SK-N-SH (cell line): ENCODE measurements at regions not wholly inside any gene's neighbourhood (a gene's known extent, or its start where the extent isn't known, plus 50 kb on each side); places are given as distances from the start of the nearest gene placed in this dataset.

ENCODE experiments used
- CTCF ChIA-PET: fragments of 300-600, 350-600 bp; formaldehyde crosslinking; extraction: SDS; loops from one replicate; lab custom pipeline; 2021; lab: Yijun Ruan, JAX
- POLR2A ChIA-PET: fragments of 350-600 bp; sonication (Branson Sonifier 250); formaldehyde crosslinking; extraction: SDS; loops from one replicate; lab custom pipeline; 2020; ENCODE audit warnings: antibody characterized with exemption, inconsistent platforms; lab: Yijun Ruan, JAX
- DNase-seq: peaks from one replicate; pipeline ENCODE4 v3.0.0; 2012
- H2AFZ ChIP-seq: fragments of 200-600 bp; sonication (generic); 2 replicates; pipeline ENCODE4 v1.8.1; 2016; ENCODE audit warnings: antibody characterized with exemption, mild to moderate bottlenecking, low read depth
- H3F3A ChIP-seq: fragments of 200-600 bp; sonication (generic); replicated peaks from 2 replicates; pipeline ENCODE3; 2016; ENCODE audit warnings: antibody characterized with exemption, mild to moderate bottlenecking; ENCODE audit not compliant: insufficient read depth
- H3K27ac ChIP-seq, 2 experiments: fragments of 200-500 bp in 1 of 2; fragments of 200-600 bp in 1 of 2; sonication (Bioruptor generic) in 1 of 2; sonication (generic), shearing (Covaris generic) in 1 of 2; 2 replicates each; pipeline versions ENCODE4 v1.5.1 to v1.6.1; 2014 to 2016; ENCODE audit warnings: low read depth in 2 of 2, inconsistent platforms in 1 of 2, low read length in 1 of 2, mild to moderate bottlenecking in 1 of 2, mixed read lengths in 1 of 2
- H3K27me3 ChIP-seq: fragments of 200-600 bp; sonication (generic), shearing (Covaris generic); 2 replicates; pipeline ENCODE4 v1.6.1; 2016; ENCODE audit warnings: mixed run types; ENCODE audit not compliant: insufficient read depth
- H3K36me3 ChIP-seq, 2 experiments: fragments of 200-500 bp in 1 of 2; fragments of 200-600 bp in 1 of 2; sonication (Bioruptor generic) in 1 of 2; sonication (generic) in 1 of 2; replicated peaks in 1 of 2; 2 replicates each; pipeline versions ENCODE3 to v1.5.1; 2014 to 2016; ENCODE audit warnings: low read length in 1 of 2, mild to moderate bottlenecking in 1 of 2; ENCODE audit not compliant: insufficient read depth in 2 of 2, control insufficient read depth in 1 of 2
- H3K4me1 ChIP-seq, 2 experiments: fragments of 200-500 bp in 1 of 2; fragments of 200-600 bp in 1 of 2; sonication (Bioruptor generic) in 1 of 2; sonication (generic), shearing (Covaris generic) in 1 of 2; 2 replicates each; pipeline versions ENCODE4 v1.5.1 to v1.6.1; 2014 to 2016; ENCODE audit warnings: low read depth in 1 of 2, low read length in 1 of 2, mixed run types in 1 of 2; ENCODE audit not compliant: insufficient read depth in 2 of 2, control insufficient read depth in 1 of 2
- H3K4me2 ChIP-seq: fragments of 200-600 bp; sonication (generic), shearing (Covaris generic); 2 replicates; pipeline ENCODE4 v1.6.1; 2017; ENCODE audit warnings: mixed run types
- H3K4me3 ChIP-seq, 2 experiments: fragments of 200-500 bp in 1 of 2; fragments of 200-600 bp in 1 of 2; sonication (Bioruptor generic) in 1 of 2; sonication (generic), shearing (Covaris generic) in 1 of 2; 2 replicates each; pipeline versions ENCODE4 v1.5.1 to v1.8.1; 2014 to 2016; ENCODE audit warnings: low read depth in 2 of 2, inconsistent platforms in 1 of 2, low read length in 1 of 2, mild to moderate bottlenecking in 1 of 2, mixed read lengths in 1 of 2, moderate library complexity in 1 of 2
- H3K79me2 ChIP-seq: fragments of 200-600 bp; sonication (generic); 2 replicates; pipeline ENCODE4 v1.8.1; 2017; ENCODE audit warnings: mild to moderate bottlenecking; ENCODE audit not compliant: insufficient read depth
- H3K9ac ChIP-seq: fragments of 200-600 bp; sonication (generic); 2 replicates; pipeline ENCODE4 v1.6.1; 2017; ENCODE audit warnings: mixed run types
- H3K9me2 ChIP-seq: fragments of 200-600 bp; sonication (generic); 2 replicates; pipeline ENCODE4 v1.6.1; 2017; ENCODE audit warnings: mixed run types
- H3K9me3 ChIP-seq: fragments of 200-600 bp; sonication (generic); 2 replicates; pipeline ENCODE4 v1.6.1; 2017; ENCODE audit warnings: mixed run types, mild to moderate bottlenecking, moderate library complexity
- H4K20me1 ChIP-seq: fragments of 200-600 bp; sonication (generic); 2 replicates; pipeline ENCODE4 v1.6.1; 2017; ENCODE audit warnings: mild to moderate bottlenecking, mixed run types; ENCODE audit not compliant: insufficient read depth
- EP300 ChIP-seq, 2 experiments: IDR thresholded peaks; 2 replicates each; pipeline versions ENCODE4 v1.4.0 to v1.6.1; 2012; ENCODE audit warnings: borderline replicate concordance in 1 of 2, low read depth in 1 of 2, low read length in 1 of 2
- FOSL2 ChIP-seq: IDR thresholded peaks from 2 replicates; pipeline ENCODE4 v1.4.0; 2012; ENCODE audit warnings: low read depth, mild to moderate bottlenecking, moderate library complexity, borderline replicate concordance
- JUND ChIP-seq: IDR thresholded peaks from 2 replicates; pipeline ENCODE4 v1.4.0; 2012
- RAD21 ChIP-seq: IDR thresholded peaks from 2 replicates; pipeline ENCODE4 v1.6.1; 2012; ENCODE audit warnings: mild to moderate bottlenecking, low read length
- RFX5 ChIP-seq: IDR thresholded peaks from 2 replicates; pipeline ENCODE4 v1.6.1; 2012; ENCODE audit warnings: mild to moderate bottlenecking, improper control_type of control experiment, low read length
- RXRA ChIP-seq: IDR thresholded peaks from 2 replicates; pipeline ENCODE4 v1.4.0; 2012; ENCODE audit warnings: low read depth, mild to moderate bottlenecking, borderline replicate concordance
- SIN3A ChIP-seq: IDR thresholded peaks from 2 replicates; pipeline ENCODE4 v1.6.1; 2012; ENCODE audit warnings: low read depth, mild to moderate bottlenecking, low read length, moderate library complexity, borderline replicate concordance
- TCF12 ChIP-seq: IDR thresholded peaks from 2 replicates; pipeline ENCODE4 v1.4.0; 2012
- WGBS: methylation state at CpG from one replicate; pipeline ENCODE4 v1.1.6; 2017; ENCODE audit warnings: low lambda C conversion rate; 5-methylcytosine and 5-hydroxymethylcytosine counted together
- TF ChIP-seq, protein P1 (sequence below): IDR thresholded peaks from 2 replicates; pipeline ENCODE4; 2012
- TF ChIP-seq, protein P2 (sequence below): fragments of 200-600 bp; sonication (generic); IDR thresholded peaks from 2 replicates; pipeline ENCODE4 v1.6.1; 2017; ENCODE audit warnings: antibody characterized with exemption, mild to moderate bottlenecking, moderate library complexity

DNA sequence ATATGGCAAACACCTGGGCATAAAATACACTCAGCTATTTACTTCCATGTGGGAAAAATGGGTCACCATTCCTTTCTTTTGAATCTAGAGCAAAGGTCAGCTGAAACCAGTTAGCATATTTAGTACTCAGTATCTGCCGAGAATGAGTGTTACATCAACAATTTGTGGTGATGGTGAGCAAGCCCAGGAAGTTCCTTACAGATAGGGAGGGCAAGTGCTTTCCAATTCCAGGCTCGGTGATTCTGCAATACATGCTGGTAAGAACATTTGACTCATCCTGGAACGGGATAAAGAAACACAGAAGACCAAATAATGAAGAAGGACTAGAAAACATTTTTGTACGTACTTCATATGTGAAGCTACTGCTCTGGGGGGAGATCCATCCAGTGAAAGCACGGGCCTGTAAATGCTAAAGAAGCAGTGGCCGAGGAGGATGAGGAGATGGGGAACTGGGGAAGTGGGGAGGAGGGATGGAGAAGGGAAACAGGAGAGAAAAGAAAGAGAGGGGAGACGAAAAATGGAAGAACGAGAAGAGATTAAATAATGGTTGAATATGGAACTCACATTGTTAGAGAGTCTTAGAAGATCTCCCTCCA lies 251.9 kb downstream of the TTC32 start:
- H3K4me3 ChIP-seq: no peak overlapping the region
- H4K20me1 ChIP-seq: no peaks in the 10 kb centered on the region
- H2AFZ ChIP-seq: no peak overlapping the region
- H3K36me3 ChIP-seq: no peaks in the 10 kb centered on the region
- peaks cover 0 to 6% of the 10 kb centered on the region in 2 experiments; a peak in 1 of 4 replicates for H3K4me1 ChIP-seq
- TF ChIP-seq JUND (0 out of 2 replicates have a peak, but pooled peaks have one; percentile 11), RAD21 (no peak), TCF12 (peak; percentile 38; the same call in 1 of the 2 replicates), RFX5 (no peak), FOSL2 (peak; percentile 36), EP300 (IDR thresholded peaks at IDR 0.05; ENCODE audit: borderline replicate concordance in 1 of 2, low read depth in 1 of 2, low read length in 1 of 2) (0 out of 4 replicates have a peak, but pooled peaks of 1 of the 2 experiments have one; percentile 17), RXRA (peak; percentile 38; the same call in 1 of the 2 replicates)
- TF ChIP-seq, protein P1, sequence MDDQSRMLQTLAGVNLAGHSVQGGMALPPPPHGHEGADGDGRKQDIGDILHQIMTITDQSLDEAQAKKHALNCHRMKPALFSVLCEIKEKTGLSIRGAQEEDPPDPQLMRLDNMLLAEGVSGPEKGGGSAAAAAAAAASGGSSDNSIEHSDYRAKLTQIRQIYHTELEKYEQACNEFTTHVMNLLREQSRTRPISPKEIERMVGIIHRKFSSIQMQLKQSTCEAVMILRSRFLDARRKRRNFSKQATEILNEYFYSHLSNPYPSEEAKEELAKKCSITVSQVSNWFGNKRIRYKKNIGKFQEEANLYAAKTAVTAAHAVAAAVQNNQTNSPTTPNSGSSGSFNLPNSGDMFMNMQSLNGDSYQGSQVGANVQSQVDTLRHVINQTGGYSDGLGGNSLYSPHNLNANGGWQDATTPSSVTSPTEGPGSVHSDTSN: 0 out of 2 replicates have a peak, but pooled peaks have one; percentile 7
- TF ChIP-seq, all 33 proteins: peak for 6
- Histone ChIP-seq H3K9me2 (no peaks in the 10 kb centered on the region), H3K27me3 (no peaks in the 10 kb centered on the region; the same call in 1 of the 2 replicates), H3K79me2 (no peaks in the 10 kb centered on the region), H3K27ac (no peak overlapping the region; a peak in 1 of 4 replicates), H3K9ac (no peak overlapping the region), H3K4me2 (peak overlapping the region; percentile 32; the same call in 1 of the 2 replicates), H3F3A (no peaks in the 10 kb centered on the region), H3K9me3 (no peaks in the 10 kb centered on the region)
- 20% methylated on average over 8 of the region's 8 CpGs for WGBS
- POLR2A ChIA-PET: no interaction called here
- no peak for DNase-seq
- CTCF ChIA-PET: interaction anchor here (1.6 kb wide), 1 partner anchor 9 kb away, joined by 3 read pairs; no protein-coding TSS in a partner anchor

DNA sequence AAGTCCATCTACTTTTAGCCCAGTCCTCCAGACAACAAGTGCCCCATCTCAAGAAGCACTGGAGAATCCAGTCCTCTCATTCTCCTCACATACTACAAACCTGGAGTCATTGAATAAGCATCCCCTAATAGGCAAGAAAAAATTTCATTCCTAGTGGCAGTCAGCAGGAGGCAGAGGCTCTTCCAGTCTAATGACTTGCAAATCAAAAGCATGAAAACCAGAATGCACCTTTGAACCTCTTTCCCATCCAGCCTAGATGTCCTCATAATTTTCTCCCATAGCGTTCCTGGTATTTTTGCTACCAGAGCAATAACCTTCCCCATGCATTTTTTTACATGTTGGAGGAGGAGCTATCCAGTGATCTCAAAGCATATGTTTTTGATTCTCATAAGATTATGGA lies 252.6 kb downstream of the TTC32 start:
- H2AFZ ChIP-seq: no peak overlapping the region
- WGBS: 30% methylated on average over 1 of the region's 1 CpG
- peak overlapping the region; percentile 32; the same call in 1 of the 2 replicates for H3K4me2 ChIP-seq
- H3K79me2 ChIP-seq: no peaks in the 10 kb centered on the region
- TF ChIP-seq, protein P2, sequence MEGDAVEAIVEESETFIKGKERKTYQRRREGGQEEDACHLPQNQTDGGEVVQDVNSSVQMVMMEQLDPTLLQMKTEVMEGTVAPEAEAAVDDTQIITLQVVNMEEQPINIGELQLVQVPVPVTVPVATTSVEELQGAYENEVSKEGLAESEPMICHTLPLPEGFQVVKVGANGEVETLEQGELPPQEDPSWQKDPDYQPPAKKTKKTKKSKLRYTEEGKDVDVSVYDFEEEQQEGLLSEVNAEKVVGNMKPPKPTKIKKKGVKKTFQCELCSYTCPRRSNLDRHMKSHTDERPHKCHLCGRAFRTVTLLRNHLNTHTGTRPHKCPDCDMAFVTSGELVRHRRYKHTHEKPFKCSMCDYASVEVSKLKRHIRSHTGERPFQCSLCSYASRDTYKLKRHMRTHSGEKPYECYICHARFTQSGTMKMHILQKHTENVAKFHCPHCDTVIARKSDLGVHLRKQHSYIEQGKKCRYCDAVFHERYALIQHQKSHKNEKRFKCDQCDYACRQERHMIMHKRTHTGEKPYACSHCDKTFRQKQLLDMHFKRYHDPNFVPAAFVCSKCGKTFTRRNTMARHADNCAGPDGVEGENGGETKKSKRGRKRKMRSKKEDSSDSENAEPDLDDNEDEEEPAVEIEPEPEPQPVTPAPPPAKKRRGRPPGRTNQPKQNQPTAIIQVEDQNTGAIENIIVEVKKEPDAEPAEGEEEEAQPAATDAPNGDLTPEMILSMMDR: peak; percentile 11; the same call in 1 of the 2 replicates
- TF ChIP-seq SIN3A: no peak
- no peak for DNase-seq
- H4K20me1 ChIP-seq: no peaks in the 10 kb centered on the region
- peaks cover 0 to 6% of the 10 kb centered on the region in 2 experiments; a peak in 1 of 4 replicates for H3K4me1 ChIP-seq
- H3K4me3 ChIP-seq: no peak overlapping the region
- no peak overlapping the region; a peak in 1 of 4 replicates for H3K27ac ChIP-seq
- ChIA-PET POLR2A (no interaction called here), CTCF (no interaction called here)
- H3K9me3 ChIP-seq: no peaks in the 10 kb centered on the region
- H3K36me3 ChIP-seq: no peaks in the 10 kb centered on the region
- no peaks in the 10 kb centered on the region for H3K9me2 ChIP-seq
- H3F3A ChIP-seq: no peaks in the 10 kb centered on the region
- H3K27me3 ChIP-seq: no peaks in the 10 kb centered on the region; the same call in 1 of the 2 replicates
- H3K9ac ChIP-seq: no peak overlapping the region
